ENCODE measurements at regions not wholly inside any gene's neighbourhood (a gene's known extent, or its start where the extent isn't known, plus 50 kb on each side); places are given as distances from the start of the nearest gene placed in this dataset.

DNA sequence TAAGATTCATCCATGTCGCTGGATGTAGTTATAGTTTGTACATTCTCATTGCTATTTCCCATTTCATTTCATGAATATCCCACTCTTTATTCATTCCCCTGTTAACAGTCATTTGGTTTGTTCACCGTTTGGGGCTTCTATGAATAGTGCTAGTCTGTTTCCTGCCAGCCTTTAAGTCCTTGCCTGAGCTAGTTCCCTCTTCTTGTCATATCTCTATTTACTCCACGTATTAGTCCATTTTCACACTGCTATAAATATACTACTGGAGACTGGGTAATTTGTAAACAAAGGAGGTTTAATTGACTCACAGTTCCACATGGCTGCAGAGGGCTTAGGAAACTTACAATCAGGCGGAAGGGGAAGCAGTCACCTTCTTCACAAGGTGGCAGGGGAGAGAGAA is 56.2 kb downstream of the PLCE1 start:
- TF ChIP-seq, protein P1, sequence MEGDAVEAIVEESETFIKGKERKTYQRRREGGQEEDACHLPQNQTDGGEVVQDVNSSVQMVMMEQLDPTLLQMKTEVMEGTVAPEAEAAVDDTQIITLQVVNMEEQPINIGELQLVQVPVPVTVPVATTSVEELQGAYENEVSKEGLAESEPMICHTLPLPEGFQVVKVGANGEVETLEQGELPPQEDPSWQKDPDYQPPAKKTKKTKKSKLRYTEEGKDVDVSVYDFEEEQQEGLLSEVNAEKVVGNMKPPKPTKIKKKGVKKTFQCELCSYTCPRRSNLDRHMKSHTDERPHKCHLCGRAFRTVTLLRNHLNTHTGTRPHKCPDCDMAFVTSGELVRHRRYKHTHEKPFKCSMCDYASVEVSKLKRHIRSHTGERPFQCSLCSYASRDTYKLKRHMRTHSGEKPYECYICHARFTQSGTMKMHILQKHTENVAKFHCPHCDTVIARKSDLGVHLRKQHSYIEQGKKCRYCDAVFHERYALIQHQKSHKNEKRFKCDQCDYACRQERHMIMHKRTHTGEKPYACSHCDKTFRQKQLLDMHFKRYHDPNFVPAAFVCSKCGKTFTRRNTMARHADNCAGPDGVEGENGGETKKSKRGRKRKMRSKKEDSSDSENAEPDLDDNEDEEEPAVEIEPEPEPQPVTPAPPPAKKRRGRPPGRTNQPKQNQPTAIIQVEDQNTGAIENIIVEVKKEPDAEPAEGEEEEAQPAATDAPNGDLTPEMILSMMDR (conservative IDR thresholded peaks at IDR 0.05; ENCODE audit: low read depth, low read length), result no peak
- no peak for TF ChIP-seq EZH2 (IDR thresholded peaks at IDR 0.05; ENCODE audit: borderline replicate concordance, low read depth, low read length, poor library complexity, severe bottlenecking)
